Thoracic aorta (tissue), 2 donors: ENCODE measurements at regions not wholly inside any gene's neighbourhood (a gene's known extent, or its start where the extent isn't known, plus 50 kb on each side); places are given as distances from the start of the nearest gene placed in this dataset.

ENCODE experiments used
- ATAC-seq: fragments of 150-250 bp; one replicate; pipeline ENCODE4 v1.8.0; 2017; ENCODE audit warnings: low read depth; ENCODE audit not compliant: insufficient number of reproducible peaks, low FRiP score
- DNase-seq: peaks from one replicate; pipeline ENCODE4 v3.0.0-alpha.2; 2020; ENCODE audit warnings: low spot score
- H3K27ac ChIP-seq, 2 donors: fragments of 200-600 bp; sonication (generic); 1 replicate in 1 of 2; 2 replicates in 1 of 2; pipeline ENCODE4 v1.5.1; 2016; ENCODE audit warnings: mild to moderate bottlenecking in 2 of 2, moderate library complexity in 2 of 2
- H3K27me3 ChIP-seq: fragments of 200-600 bp; sonication (generic); replicated peaks from 2 replicates; pipeline ENCODE4 v1.6.0; 2016; ENCODE audit warnings: mild to moderate bottlenecking; ENCODE audit not compliant: insufficient read depth
- H3K36me3 ChIP-seq: fragments of 200-600 bp; sonication (generic); one replicate; pipeline ENCODE4 v1.5.1; 2016
- H3K4me1 ChIP-seq, 2 donors: fragments of 200-600 bp; sonication (generic); 1 replicate in 1 of 2; 2 replicates in 1 of 2; pipeline versions ENCODE4 v1.5.1 to v1.6.0; 2016; ENCODE audit warnings: low read depth in 2 of 2, mild to moderate bottlenecking in 1 of 2; ENCODE audit not compliant: control insufficient read depth in 1 of 2
- H3K4me3 ChIP-seq: fragments of 200-600 bp; sonication (generic); 2 replicates; pipeline ENCODE4 v1.5.1; 2016; ENCODE audit warnings: mild to moderate bottlenecking
- H3K9me3 ChIP-seq: fragments of 200-600 bp; sonication (generic); 2 replicates; pipeline ENCODE4 v1.5.1; 2016
- TF ChIP-seq, protein P1 (sequence below): fragments of 200-600 bp; sonication (generic); IDR thresholded peaks from one replicate; pipeline ENCODE4 v1.5.1; 2019; ENCODE audit warnings: antibody characterized with exemption

DNA sequence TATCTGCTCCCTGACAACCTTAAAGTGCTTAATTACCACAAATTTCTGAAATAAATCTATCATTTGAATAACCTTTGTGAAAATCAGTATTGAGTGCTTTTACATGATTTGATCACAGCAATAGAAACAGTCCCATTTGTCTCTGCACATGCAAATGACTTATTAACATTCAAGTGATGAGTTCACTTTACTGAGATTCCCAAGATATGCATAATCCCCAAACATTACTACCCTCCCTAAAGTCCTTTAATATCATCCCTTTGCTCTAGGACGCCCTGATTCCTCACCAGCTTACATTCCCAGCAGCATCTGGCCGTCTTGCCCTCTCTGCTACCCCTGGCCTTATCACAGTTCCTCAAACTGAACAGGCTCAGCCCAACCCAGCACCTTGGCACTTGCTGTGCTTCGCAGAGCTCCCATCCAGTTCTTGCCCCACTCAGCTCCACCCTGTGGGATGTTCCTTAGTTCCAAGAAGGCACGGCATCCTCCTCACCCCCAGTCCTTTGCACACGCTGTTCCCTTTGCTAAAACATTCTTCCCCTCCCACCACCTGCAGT is 347.5 kb downstream of the PREX1 start:
- H3K9me3 ChIP-seq: no peaks in the 10 kb centered on the region
- no peak overlapping the region for H3K27ac ChIP-seq
- ATAC-seq (no peak), DNase-seq (no peak)
- no peaks in the 10 kb centered on the region for H3K36me3 ChIP-seq
- TF ChIP-seq, protein P1, sequence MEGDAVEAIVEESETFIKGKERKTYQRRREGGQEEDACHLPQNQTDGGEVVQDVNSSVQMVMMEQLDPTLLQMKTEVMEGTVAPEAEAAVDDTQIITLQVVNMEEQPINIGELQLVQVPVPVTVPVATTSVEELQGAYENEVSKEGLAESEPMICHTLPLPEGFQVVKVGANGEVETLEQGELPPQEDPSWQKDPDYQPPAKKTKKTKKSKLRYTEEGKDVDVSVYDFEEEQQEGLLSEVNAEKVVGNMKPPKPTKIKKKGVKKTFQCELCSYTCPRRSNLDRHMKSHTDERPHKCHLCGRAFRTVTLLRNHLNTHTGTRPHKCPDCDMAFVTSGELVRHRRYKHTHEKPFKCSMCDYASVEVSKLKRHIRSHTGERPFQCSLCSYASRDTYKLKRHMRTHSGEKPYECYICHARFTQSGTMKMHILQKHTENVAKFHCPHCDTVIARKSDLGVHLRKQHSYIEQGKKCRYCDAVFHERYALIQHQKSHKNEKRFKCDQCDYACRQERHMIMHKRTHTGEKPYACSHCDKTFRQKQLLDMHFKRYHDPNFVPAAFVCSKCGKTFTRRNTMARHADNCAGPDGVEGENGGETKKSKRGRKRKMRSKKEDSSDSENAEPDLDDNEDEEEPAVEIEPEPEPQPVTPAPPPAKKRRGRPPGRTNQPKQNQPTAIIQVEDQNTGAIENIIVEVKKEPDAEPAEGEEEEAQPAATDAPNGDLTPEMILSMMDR: no peak
- H3K4me3 ChIP-seq: no peak overlapping the region
- H3K27me3 ChIP-seq: no peaks in the 10 kb centered on the region
- no peaks in the 10 kb centered on the region for H3K4me1 ChIP-seq

DNA sequence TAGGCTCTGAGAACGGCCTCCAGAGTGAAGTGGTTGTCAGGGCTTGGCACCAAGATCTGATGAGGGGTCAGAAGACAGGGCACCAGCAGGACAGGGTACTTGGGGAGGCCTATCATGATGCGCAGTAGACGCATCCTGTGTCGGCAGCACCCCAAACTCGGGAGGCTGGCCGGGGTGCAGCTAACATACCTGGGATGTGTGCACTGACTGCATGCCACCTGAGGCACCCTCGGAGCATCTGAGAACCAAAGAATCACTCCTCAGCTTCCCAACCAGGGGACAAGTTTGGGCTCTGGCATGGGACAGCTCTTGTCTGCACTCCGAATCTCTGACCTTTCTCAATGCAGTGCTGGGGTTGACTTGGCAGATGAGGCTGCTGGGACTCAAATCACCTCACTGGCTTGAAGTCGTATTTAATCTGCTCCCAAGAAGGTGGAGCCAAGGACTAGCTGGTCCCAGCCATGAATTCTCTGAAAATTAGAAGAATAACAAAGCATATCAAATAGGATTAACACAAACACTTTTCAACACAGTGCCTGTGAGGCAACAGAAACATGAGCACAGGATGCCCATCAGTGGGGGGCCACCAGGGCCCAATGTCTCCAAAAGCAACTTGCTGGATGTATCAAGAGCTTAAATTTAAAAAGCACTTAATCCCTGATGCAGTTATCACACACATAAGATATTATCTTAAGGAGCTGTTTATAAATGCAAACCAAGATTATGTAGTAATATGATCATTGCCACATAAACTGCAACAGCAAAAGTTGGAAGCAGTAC is 348.8 kb downstream of the PREX1 start:
- H3K4me3 ChIP-seq: no peak overlapping the region
- no peak overlapping the region for H3K27ac ChIP-seq
- no peaks in the 10 kb centered on the region for H3K9me3 ChIP-seq
- ATAC-seq: no peak
- H3K4me1 ChIP-seq: no peaks in the 10 kb centered on the region
- H3K36me3 ChIP-seq: no peaks in the 10 kb centered on the region
- no peak for DNase-seq
- TF ChIP-seq, protein P1: no peak
- no peaks in the 10 kb centered on the region for H3K27me3 ChIP-seq

DNA sequence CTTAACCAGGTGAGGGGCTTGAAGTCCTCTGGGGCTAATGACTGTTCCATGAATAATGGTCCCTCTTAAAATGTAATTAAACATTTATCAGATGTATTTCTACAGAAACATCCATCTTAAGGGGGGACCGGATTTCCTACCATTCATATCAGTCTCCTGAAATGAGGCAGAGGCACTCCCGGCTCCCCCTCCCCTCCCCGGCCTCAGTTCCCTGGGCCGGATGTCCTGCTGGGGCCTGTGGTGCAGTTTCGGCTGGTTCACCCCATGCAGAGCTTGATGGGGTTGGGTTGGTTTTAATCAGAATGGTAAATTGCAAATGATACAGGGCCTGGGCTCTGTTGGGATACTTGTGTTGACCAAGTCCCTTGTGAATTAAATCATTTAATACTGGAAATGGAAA is 349.4 kb downstream of the PREX1 start:
- Histone ChIP-seq H3K36me3 (no peaks in the 10 kb centered on the region), H3K4me1 (no peaks in the 10 kb centered on the region), H3K4me3 (no peak overlapping the region), H3K27ac (no peak overlapping the region), H3K27me3 (no peaks in the 10 kb centered on the region), H3K9me3 (no peaks in the 10 kb centered on the region)
- no peak for ATAC-seq
- DNase-seq: no peak
- TF ChIP-seq, protein P1: no peak

DNA sequence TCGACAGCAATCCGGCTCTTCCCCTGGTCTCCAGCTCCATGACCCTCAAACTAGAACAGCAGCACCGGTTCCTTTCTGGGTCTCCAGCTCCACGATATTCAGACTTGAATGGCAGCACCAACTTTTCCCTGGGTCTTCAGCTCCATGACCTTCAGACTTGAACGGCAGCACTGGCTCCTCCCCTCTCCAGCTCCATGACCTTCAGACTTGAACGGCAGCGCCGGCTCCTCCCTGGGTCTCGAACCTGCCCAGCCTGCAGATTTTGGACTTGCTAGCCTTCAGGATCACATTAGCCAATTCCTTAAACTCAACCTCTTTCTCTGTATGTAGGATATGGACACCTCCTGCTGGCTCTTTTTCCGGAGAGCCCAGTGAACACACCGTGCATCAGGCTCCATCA is 350.9 kb downstream of the PREX1 start:
- H3K27ac ChIP-seq: no peak overlapping the region
- H3K27me3 ChIP-seq: no peaks in the 10 kb centered on the region
- DNase-seq: no peak
- no peaks in the 10 kb centered on the region for H3K9me3 ChIP-seq
- H3K36me3 ChIP-seq: no peaks in the 10 kb centered on the region
- no peak for ATAC-seq
- H3K4me1 ChIP-seq: no peaks in the 10 kb centered on the region
- TF ChIP-seq, protein P1: no peak
- H3K4me3 ChIP-seq: no peak overlapping the region

DNA sequence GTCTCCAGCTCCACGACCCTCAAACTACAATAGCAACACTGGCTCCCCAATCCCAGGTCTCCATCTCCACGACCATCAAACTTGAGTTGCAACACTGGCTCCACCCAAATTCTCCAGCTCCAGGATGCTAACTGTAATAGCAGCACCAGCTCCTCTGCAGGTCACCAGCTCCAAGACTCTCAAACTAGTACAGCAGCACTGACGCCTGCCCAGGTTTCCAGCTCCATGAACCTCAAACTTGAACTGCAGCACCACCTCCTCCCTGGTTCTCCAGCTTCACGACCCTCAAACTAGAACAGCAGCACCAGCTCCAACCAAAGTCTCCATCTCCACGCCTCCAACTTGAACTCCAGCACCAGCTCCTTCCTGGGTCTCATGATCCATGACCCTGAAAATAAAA is 353.8 kb downstream of the PREX1 start:
- Histone ChIP-seq H3K9me3 (no peaks in the 10 kb centered on the region), H3K36me3 (no peaks in the 10 kb centered on the region), H3K27me3 (no peaks in the 10 kb centered on the region), H3K4me3 (no peak overlapping the region), H3K27ac (no peak overlapping the region), H3K4me1 (no peaks in the 10 kb centered on the region)
- no peak for ATAC-seq
- DNase-seq: no peak
- TF ChIP-seq, protein P1: no peak
